ENCODE measurements at regions not wholly inside any gene's neighbourhood (a gene's known extent, or its start where the extent isn't known, plus 50 kb on each side); places are given as distances from the start of the nearest gene placed in this dataset.

DNA sequence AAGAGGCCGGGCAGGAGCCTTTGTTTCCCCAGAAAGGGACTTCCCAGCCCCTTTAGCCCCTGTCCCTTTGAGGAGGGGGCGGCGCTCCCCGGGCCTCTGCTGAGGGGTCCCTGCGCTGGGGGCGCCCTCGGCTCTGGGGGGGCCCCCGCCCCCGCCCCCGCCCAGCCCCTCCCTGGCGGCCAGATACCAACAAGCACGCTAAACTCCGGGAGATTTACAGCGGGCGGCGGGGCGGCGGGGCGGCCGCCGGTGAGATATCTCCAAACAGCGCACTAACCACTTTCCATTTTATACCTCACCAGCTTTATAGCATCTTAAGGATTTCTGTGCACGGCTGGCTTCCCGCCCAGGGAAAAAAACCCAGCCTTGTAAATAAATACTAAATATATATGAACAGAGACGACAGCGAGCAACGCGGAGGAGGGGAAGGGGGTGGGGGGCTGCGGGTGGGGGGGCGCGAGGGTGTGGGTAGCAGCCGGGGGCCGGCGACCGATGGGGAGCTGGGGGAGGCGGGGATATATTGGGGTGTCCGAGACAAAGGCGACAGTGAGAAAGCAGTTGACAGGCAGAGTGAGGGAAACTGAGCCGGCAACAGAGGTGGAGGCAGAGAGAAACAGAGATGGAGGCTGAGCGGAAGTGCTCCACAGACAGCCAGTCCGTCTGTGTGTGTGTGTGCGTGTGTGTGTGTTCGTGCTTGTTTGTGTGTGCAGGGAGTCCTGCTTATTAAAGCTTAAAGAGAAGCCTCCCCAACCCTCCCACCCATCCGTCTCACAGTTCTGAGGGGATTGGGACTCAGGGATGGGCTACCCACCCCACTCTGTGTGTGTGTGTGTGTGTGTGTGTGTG, 85.8 kb downstream of the HIF1AN start:
- TF ChIP-seq, protein P1, sequence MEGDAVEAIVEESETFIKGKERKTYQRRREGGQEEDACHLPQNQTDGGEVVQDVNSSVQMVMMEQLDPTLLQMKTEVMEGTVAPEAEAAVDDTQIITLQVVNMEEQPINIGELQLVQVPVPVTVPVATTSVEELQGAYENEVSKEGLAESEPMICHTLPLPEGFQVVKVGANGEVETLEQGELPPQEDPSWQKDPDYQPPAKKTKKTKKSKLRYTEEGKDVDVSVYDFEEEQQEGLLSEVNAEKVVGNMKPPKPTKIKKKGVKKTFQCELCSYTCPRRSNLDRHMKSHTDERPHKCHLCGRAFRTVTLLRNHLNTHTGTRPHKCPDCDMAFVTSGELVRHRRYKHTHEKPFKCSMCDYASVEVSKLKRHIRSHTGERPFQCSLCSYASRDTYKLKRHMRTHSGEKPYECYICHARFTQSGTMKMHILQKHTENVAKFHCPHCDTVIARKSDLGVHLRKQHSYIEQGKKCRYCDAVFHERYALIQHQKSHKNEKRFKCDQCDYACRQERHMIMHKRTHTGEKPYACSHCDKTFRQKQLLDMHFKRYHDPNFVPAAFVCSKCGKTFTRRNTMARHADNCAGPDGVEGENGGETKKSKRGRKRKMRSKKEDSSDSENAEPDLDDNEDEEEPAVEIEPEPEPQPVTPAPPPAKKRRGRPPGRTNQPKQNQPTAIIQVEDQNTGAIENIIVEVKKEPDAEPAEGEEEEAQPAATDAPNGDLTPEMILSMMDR (conservative IDR thresholded peaks at IDR 0.05; ENCODE audit: low read length) = no peak
- TF ChIP-seq EZH2phosphoT487 (IDR thresholded peaks at IDR 0.05; ENCODE audit: borderline replicate concordance, low read depth, low read length) = no peak

All from OCI-LY7 (cell line).